ENCODE measurements at regions not wholly inside any gene's neighbourhood (a gene's known extent, or its start where the extent isn't known, plus 50 kb on each side); places are given as distances from the start of the nearest gene placed in this dataset.
"Not testable (repeated sequence)": the region's sequence is repeated elsewhere in the genome, so short reads cannot be mapped to it uniquely, and the experiment has no call there.

GRCh38 chr7:25665903-25666670, 437.8 kb upstream of the NPVF start:
- DNase-seq (ENCODE audit: low spot score), result no peak

- DNase-seq (ENCODE audit: low spot score), result no peak
These were observed 438.4 kb upstream of the NPVF start for GRCh38 chr7:25666671-25667060.

- no peak for DNase-seq (ENCODE audit: low spot score)
These were observed 441.0 kb upstream of the NPVF start for GRCh38 chr7:25669281-25669781.

- no peak for DNase-seq (ENCODE audit: low spot score)
These were observed 441.9 kb upstream of the NPVF start for GRCh38 chr7:25669961-25670841.

GRCh38 chr7:25671111-25671510, 442.8 kb upstream of the NPVF start:
- DNase-seq (ENCODE audit: low spot score), result no peak

GRCh38 chr7:25672496-25672895, 444.2 kb upstream of the NPVF start:
- no peak for DNase-seq (ENCODE audit: low spot score)

- no peak for DNase-seq (ENCODE audit: low spot score)
These were observed 447.6 kb upstream of the NPVF start for GRCh38 chr7:25675789-25676474.

GRCh38 chr7:25677595-25677994, 449.3 kb upstream of the NPVF start:
- no peak for DNase-seq (ENCODE audit: low spot score)

- no peak for DNase-seq (ENCODE audit: low spot score)
These were observed 449.9 kb upstream of the NPVF start for GRCh38 chr7:25678215-25678614.

- no peak for DNase-seq (ENCODE audit: low spot score)
These were observed 452.4 kb upstream of the NPVF start for GRCh38 chr7:25680636-25681035.

GRCh38 chr7:25684360-25684759, 456.1 kb upstream of the NPVF start:
- DNase-seq (ENCODE audit: low spot score), result no peak

- DNase-seq (ENCODE audit: low spot score), result no peak
These were observed 458.2 kb upstream of the NPVF start for GRCh38 chr7:25686493-25686892.

- DNase-seq (ENCODE audit: low spot score), result no peak
These were observed 457.8 kb upstream of the NFE2L3 start for GRCh38 chr7:25694211-25694610.

- DNase-seq (ENCODE audit: low spot score), result no peak
These were observed 457.3 kb upstream of the NFE2L3 start for GRCh38 chr7:25694699-25695098.

GRCh38 chr7:25696571-25696970, 455.4 kb upstream of the NFE2L3 start:
- no peak for DNase-seq (ENCODE audit: low spot score)

- no peak for DNase-seq (ENCODE audit: low spot score)
These were observed 453.4 kb upstream of the NFE2L3 start for GRCh38 chr7:25698451-25699113.

- DNase-seq (ENCODE audit: low spot score), result not testable (repeated sequence)
These were observed 451.9 kb upstream of the NFE2L3 start for GRCh38 chr7:25700141-25700540.

GRCh38 chr7:25704413-25704812, 447.6 kb upstream of the NFE2L3 start:
- no peak for DNase-seq (ENCODE audit: low spot score)

- DNase-seq (ENCODE audit: low spot score), result no peak
These were observed 445.2 kb upstream of the NFE2L3 start for GRCh38 chr7:25706764-25707163.

- no peak for DNase-seq (ENCODE audit: low spot score)
These were observed 444.0 kb upstream of the NFE2L3 start for GRCh38 chr7:25707768-25708620.

- DNase-seq (ENCODE audit: low spot score), result no peak
These were observed 441.0 kb upstream of the NFE2L3 start for GRCh38 chr7:25710959-25711358.
